ENCODE measurements at regions not wholly inside any gene's neighbourhood (a gene's known extent, or its start where the extent isn't known, plus 50 kb on each side); places are given as distances from the start of the nearest gene placed in this dataset.

DNA sequence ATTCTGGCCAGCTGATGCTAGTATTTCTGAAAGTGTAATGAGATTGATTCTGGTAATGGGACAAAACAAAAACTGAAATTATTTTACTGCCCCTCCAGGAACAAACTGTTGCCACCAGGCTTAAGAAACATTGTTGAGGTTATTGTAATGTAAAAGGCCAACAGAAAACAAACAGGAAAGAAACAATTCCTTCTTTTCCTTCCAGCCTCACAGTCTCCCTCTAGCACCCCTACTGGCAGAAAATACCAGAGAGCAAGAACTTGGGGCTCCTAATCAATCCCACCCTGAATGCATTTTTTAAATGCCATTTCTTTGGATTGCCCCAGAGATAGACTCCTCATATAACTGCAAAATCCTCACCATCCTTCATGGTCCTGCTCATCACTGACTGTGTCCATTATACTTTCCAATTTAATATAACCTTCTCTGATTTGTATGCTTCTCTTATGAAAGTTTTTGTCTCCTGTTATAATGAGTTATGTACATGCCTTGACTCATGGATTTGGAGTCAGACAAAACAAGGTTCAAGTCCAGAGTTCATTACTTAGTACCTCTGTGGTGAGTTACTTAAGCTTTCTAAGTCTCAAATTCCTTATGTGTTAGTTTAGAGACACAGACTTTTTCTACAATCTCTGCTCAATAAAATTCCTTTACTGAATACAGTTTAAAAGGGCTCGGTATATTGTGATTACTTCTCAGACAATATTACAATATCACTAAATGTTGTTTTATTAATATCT, 157.9 kb upstream of the FBN2 start:
- Mint-ChIP-seq H3K4me1 (no peaks in the 10 kb centered on the region), H3K27ac (no peak overlapping the region)
- WGBS (ENCODE audit: insufficient coverage): no CpG with 5 or more reads among the region's 1 CpG

DNA sequence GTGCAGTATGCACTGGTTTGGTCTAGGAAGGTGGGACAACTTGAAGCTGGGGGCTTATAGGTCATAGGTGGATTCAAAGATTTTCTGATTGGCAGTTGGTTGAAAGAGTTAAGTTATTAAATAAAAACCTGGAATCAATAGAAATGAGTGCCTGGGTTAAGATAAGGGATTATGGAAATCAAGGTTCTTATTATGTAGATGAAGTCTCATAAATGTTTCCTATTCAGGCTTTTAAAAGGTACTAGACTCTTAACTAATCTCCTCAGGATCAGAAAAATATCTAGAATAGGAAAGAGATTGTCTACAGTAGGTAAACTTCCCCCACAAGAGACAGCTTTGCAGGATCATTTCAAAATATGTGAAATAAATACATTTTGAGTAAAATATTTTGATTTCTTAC, 163.3 kb upstream of the FBN2 start:
- Mint-ChIP-seq H3K36me3 (no peaks in the 10 kb centered on the region), H3K27me3 (ENCODE audit: low read depth in 3 of 3) (peaks cover 0 to 1% (median 0%) of the 10 kb centered on the region in 3 donors), H3K4me1 (no peaks in the 10 kb centered on the region), H3K4me3 (no peak overlapping the region), H3K27ac (no peak overlapping the region), H3K9me3 (peaks cover 0 to 5% (median 2%) of the 10 kb centered on the region in 7 donors)
- H3K4me2 ChIP-seq (replicated peaks; ENCODE audit: extremely low read depth, low read length, poor library complexity, severe bottlenecking): no peak overlapping the region
- no peak overlapping the region for H3K9ac ChIP-seq (ENCODE audit: insufficient read depth, low read length, poor library complexity, severe bottlenecking)
- H3K9me3 ChIP-seq (replicated peaks in 1 of 2; ENCODE audit: control insufficient read depth in 1 of 2, insufficient read depth in 1 of 2, low read length in 2 of 2): peaks cover 0 to 3% of the 10 kb centered on the region in 2 donors
- intact Hi-C loops (cut with micrococcal nuclease): no loop called here
- H2AFZ ChIP-seq (ENCODE audit: insufficient read depth, low read depth, low read length, poor library complexity, severe bottlenecking): no peak overlapping the region
- no peaks in the 10 kb centered on the region for H3K36me3 ChIP-seq (replicated peaks in 1 of 2; ENCODE audit: control insufficient read depth in 1 of 2, insufficient read depth in 2 of 2, low read length in 2 of 2)
- H3K27ac ChIP-seq (ENCODE audit: low read depth in 1 of 2, low read length in 2 of 2): no peak overlapping the region
- TF ChIP-seq, protein P1, sequence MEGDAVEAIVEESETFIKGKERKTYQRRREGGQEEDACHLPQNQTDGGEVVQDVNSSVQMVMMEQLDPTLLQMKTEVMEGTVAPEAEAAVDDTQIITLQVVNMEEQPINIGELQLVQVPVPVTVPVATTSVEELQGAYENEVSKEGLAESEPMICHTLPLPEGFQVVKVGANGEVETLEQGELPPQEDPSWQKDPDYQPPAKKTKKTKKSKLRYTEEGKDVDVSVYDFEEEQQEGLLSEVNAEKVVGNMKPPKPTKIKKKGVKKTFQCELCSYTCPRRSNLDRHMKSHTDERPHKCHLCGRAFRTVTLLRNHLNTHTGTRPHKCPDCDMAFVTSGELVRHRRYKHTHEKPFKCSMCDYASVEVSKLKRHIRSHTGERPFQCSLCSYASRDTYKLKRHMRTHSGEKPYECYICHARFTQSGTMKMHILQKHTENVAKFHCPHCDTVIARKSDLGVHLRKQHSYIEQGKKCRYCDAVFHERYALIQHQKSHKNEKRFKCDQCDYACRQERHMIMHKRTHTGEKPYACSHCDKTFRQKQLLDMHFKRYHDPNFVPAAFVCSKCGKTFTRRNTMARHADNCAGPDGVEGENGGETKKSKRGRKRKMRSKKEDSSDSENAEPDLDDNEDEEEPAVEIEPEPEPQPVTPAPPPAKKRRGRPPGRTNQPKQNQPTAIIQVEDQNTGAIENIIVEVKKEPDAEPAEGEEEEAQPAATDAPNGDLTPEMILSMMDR (IDR thresholded peaks at IDR 0.05): no peak
- no peaks in the 10 kb centered on the region for H3K27me3 ChIP-seq (ENCODE audit: control insufficient read depth in 2 of 2, insufficient read depth in 2 of 2, low read length in 2 of 2)
- no peaks in the 10 kb centered on the region for H3K4me1 ChIP-seq (ENCODE audit: control insufficient read depth in 1 of 2, insufficient read depth in 2 of 2, low read length in 2 of 2)
- H3K79me2 ChIP-seq (ENCODE audit: insufficient read depth, low read length): no peaks in the 10 kb centered on the region
- no peak for DNase-seq
- H4K20me1 ChIP-seq (ENCODE audit: insufficient read depth, low read length): no peaks in the 10 kb centered on the region
- no peak overlapping the region for H3K4me3 ChIP-seq (replicated peaks in 1 of 3; ENCODE audit: low read depth in 2 of 3, low read length in 3 of 3)

More for the DNA sequence above, 157.9 kb upstream of the FBN2 start:
- no peaks in the 10 kb centered on the region for H3K79me2 ChIP-seq (ENCODE audit: insufficient read depth, low read length)
- H3K9me3 Mint-ChIP-seq: peaks cover 0 to 10% (median 3%) of the 10 kb centered on the region in 7 donors
- no peak overlapping the region for H3K4me3 ChIP-seq (replicated peaks in 1 of 3; ENCODE audit: low read depth in 2 of 3, low read length in 3 of 3)
- no peaks in the 10 kb centered on the region for H3K36me3 Mint-ChIP-seq
- no peaks in the 10 kb centered on the region for H3K4me1 ChIP-seq (ENCODE audit: control insufficient read depth in 1 of 2, insufficient read depth in 2 of 2, low read length in 2 of 2)
- H3K36me3 ChIP-seq (replicated peaks in 1 of 2; ENCODE audit: control insufficient read depth in 1 of 2, insufficient read depth in 2 of 2, low read length in 2 of 2): no peaks in the 10 kb centered on the region
- H3K9ac ChIP-seq (ENCODE audit: insufficient read depth, low read length, poor library complexity, severe bottlenecking): no peak overlapping the region
- no peaks in the 10 kb centered on the region for H3K27me3 Mint-ChIP-seq (ENCODE audit: low read depth in 3 of 3)
- H3K9me3 ChIP-seq (replicated peaks in 1 of 2; ENCODE audit: control insufficient read depth in 1 of 2, insufficient read depth in 1 of 2, low read length in 2 of 2): no peaks in the 10 kb centered on the region
- no peaks in the 10 kb centered on the region for H3K27me3 ChIP-seq (ENCODE audit: control insufficient read depth in 2 of 2, insufficient read depth in 2 of 2, low read length in 2 of 2)
- H2AFZ ChIP-seq (ENCODE audit: insufficient read depth, low read depth, low read length, poor library complexity, severe bottlenecking): no peak overlapping the region
- TF ChIP-seq, protein P1 (IDR thresholded peaks at IDR 0.05): no peak
- H3K4me2 ChIP-seq (replicated peaks; ENCODE audit: extremely low read depth, low read length, poor library complexity, severe bottlenecking): no peak overlapping the region
- H4K20me1 ChIP-seq (ENCODE audit: insufficient read depth, low read length): no peaks in the 10 kb centered on the region
- no peak for DNase-seq
- H3K27ac ChIP-seq (ENCODE audit: low read depth in 1 of 2, low read length in 2 of 2): no peak overlapping the region
- H3K4me3 Mint-ChIP-seq: no peak overlapping the region
- intact Hi-C loops (cut with micrococcal nuclease): no loop called here
